CD4-positive, alpha-beta memory T cell (primary cell): ENCODE measurements at regions not wholly inside any gene's neighbourhood (a gene's known extent, or its start where the extent isn't known, plus 50 kb on each side); places are given as distances from the start of the nearest gene placed in this dataset.

Experiments
- CTCF ChIA-PET: fragments of 350-600 bp; sonication (Branson Sonifier 250); formaldehyde crosslinking; loops from one replicate; lab custom pipeline; 2021; ENCODE audit warnings: inconsistent platforms; ENCODE audit not compliant: partially characterized antibody; lab: Charles Lee
- POLR2A ChIA-PET: fragments of 350-600 bp; sonication (Branson Sonifier 250); formaldehyde crosslinking; loops from one replicate; lab custom pipeline; 2021; ENCODE audit not compliant: partially characterized antibody; lab: Charles Lee
- DNase-seq, 5 donors: peaks; one replicate each; pipeline versions ENCODE4 v3.0.0 to v3.0.0-alpha.2; 2020 to 2022; ENCODE audit warnings: mixed read lengths in 1 of 5
- H3K27ac ChIP-seq: one replicate; pipeline ENCODE4 v1.7.0; 2013; ENCODE audit warnings: low read depth, low read length
- H3K27me3 ChIP-seq: 2 replicates; pipeline ENCODE4 v1.7.0; 2013; ENCODE audit warnings: mild to moderate bottlenecking, low read length, moderate library complexity; ENCODE audit not compliant: insufficient read depth
- H3K36me3 ChIP-seq: 2 replicates; pipeline ENCODE4 v1.7.0; 2013; ENCODE audit warnings: mild to moderate bottlenecking, low read length, moderate library complexity; ENCODE audit not compliant: insufficient read depth
- H3K4me1 ChIP-seq: 2 replicates; pipeline ENCODE4 v1.7.0; 2013; ENCODE audit warnings: mild to moderate bottlenecking, low read length, moderate library complexity; ENCODE audit not compliant: insufficient read depth
- H3K4me3 ChIP-seq, 2 donors: one replicate each; pipeline ENCODE4 v1.7.0; 2013; ENCODE audit warnings: low read length in 2 of 2, mild to moderate bottlenecking in 1 of 2
- H3K9me3 ChIP-seq, 2 donors: one replicate each; pipeline ENCODE4 v1.7.0; 2013; ENCODE audit warnings: low read length in 2 of 2, control low read depth in 1 of 2; ENCODE audit not compliant: control insufficient read depth in 1 of 2
- H3K27ac Mint-ChIP-seq, 7 donors: one replicate each; pipeline ENCODE4 v1.8.0; 2020 to 2021; ENCODE audit warnings: mixed read lengths in 7 of 7, mild to moderate bottlenecking in 6 of 7, inconsistent platforms in 3 of 7, moderate library complexity in 3 of 7
- H3K27me3 Mint-ChIP-seq, 2 donors: one replicate each; pipeline ENCODE4 v1.8.0; 2020 to 2021; ENCODE audit warnings: mixed read lengths in 2 of 2
- H3K36me3 Mint-ChIP-seq, 2 donors: one replicate each; pipeline ENCODE4 v1.8.0; 2020 to 2021; ENCODE audit warnings: mixed read lengths in 2 of 2, inconsistent platforms in 1 of 2, mild to moderate bottlenecking in 1 of 2
- H3K4me1 Mint-ChIP-seq, 4 donors: one replicate each; pipeline ENCODE4 v1.8.0; 2020 to 2021; ENCODE audit warnings: mixed read lengths in 4 of 4, mild to moderate bottlenecking in 1 of 4
- H3K4me3 Mint-ChIP-seq, 8 donors: one replicate each; pipeline ENCODE4 v1.8.0; 2020 to 2021; ENCODE audit warnings: mixed read lengths in 8 of 8, mild to moderate bottlenecking in 7 of 8, moderate library complexity in 6 of 8, inconsistent platforms in 3 of 8
- H3K9me3 Mint-ChIP-seq, 8 donors: one replicate each; pipeline ENCODE4 v1.8.0; 2020 to 2021; ENCODE audit warnings: mixed read lengths in 8 of 8, mild to moderate bottlenecking in 5 of 8, inconsistent platforms in 3 of 8, moderate library complexity in 1 of 8
- intact Hi-C: fragments of 100-400 bp; cut with micrococcal nuclease; formaldehyde crosslinking; loops from one replicate; pipeline ENCODE4 v1.15.1; 2023

DNA sequence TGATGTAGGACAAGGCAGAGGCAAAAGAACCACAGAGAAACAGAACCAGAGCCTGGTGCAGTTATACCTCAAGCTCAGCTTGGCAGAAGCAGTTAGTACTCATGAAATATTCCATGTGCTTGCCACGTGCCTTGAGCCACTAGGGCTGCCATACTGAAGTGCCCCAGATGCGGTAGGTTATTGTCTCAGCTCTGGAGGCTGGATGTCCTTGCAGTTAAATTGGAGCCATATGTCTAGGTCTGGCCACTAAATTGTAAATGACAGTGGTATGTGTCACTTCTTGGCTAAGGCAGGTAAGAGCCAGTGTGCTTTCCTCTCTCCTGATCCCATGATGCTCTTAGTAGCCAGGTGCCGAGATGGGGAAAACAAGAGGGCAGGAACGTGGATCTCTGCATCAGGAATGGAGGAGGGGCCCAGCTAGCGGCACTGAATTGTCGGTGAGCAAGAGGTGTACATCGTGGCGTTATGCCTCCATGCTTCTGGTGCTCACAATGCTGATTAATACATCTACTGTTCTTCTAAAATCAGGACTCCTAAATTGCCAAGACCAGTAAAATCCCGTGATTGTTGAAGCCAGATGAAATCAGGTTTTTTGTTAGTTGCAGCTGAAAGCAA lies 73.5 kb downstream of the PSMG1 start:
- no peaks in the 10 kb centered on the region for H3K4me1 ChIP-seq
- no peaks in the 10 kb centered on the region for H3K27me3 ChIP-seq
- no peak for DNase-seq
- intact Hi-C loops: no loop called here
- H3K4me3 ChIP-seq: no peak overlapping the region
- no peak overlapping the region for H3K27ac ChIP-seq
- CTCF ChIA-PET: no interaction called here
- Mint-ChIP-seq H3K27me3 (peaks cover 2 to 12% of the 10 kb centered on the region in 2 donors), H3K27ac (peak overlapping the region in 1 of 7 donors; percentile 13), H3K4me3 (no peak overlapping the region), H3K9me3 (no peaks in the 10 kb centered on the region), H3K4me1 (no peaks in the 10 kb centered on the region), H3K36me3 (no peaks in the 10 kb centered on the region)
- H3K36me3 ChIP-seq: no peaks in the 10 kb centered on the region
- H3K9me3 ChIP-seq: no peaks in the 10 kb centered on the region
- POLR2A ChIA-PET: no interaction called here

- Histone ChIP-seq H3K27me3 (no peaks in the 10 kb centered on the region), H3K9me3 (no peaks in the 10 kb centered on the region), H3K27ac (no peak overlapping the region), H3K4me1 (no peaks in the 10 kb centered on the region), H3K4me3 (no peak overlapping the region), H3K36me3 (no peaks in the 10 kb centered on the region)
- ChIA-PET CTCF (no interaction called here), POLR2A (no interaction called here)
- DNase-seq: no peak
- H3K4me1 Mint-ChIP-seq: no peaks in the 10 kb centered on the region
- H3K27me3 Mint-ChIP-seq: peaks cover 0 to 9% of the 10 kb centered on the region in 2 donors
- H3K9me3 Mint-ChIP-seq: no peaks in the 10 kb centered on the region
- no peaks in the 10 kb centered on the region for H3K36me3 Mint-ChIP-seq
- intact Hi-C loops: no loop called here
- no peak overlapping the region for H3K4me3 Mint-ChIP-seq
- H3K27ac Mint-ChIP-seq: no peak overlapping the region
Observed at GRCh38 chr21:39109163-39109530, 74.1 kb downstream of the PSMG1 start.

DNA sequence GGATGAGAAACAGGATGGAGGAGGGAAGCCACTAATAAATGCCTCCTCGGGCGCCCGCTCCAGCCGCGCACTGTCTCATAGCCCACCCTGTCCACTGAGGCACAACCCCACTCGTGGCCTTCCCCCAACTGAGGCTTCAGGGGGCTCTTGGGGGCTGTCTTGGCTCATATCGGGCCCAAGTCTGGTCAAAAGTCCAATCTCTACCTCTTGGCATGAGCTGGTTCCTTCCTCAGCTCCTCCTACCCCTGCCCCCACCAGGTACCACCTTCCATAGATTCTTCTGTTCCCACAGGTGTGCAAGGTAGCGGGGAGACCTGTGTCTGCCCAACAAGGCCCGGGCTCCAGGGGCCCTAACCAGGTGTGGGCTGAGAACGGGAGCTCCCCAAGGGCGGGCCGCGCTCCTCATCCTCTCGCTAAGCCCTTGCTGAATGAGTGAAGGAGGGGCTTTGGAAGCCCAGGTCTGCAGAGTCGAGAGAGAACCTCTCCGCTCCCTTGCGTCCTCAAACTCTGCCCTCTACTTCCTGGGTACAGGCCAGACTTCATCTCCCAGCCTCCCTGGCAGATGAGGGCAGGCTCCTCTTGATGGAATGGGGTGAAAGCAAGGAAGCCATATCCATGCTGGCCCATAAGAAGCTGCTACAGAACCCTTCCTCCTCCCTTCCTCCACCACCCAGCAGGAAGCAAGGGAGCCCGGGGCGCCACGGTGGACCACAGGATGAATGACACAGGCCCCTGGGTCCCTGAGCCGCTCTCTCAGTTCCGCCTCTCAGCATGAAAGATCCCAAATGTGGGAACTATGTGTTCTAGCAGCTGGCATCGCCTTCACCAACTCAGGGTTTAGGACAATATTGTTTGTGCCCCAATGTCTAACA lies 74.7 kb downstream of the PSMG1 start:
- Histone ChIP-seq H3K4me1 (no peaks in the 10 kb centered on the region), H3K36me3 (no peaks in the 10 kb centered on the region), H3K27ac (no peak overlapping the region), H3K27me3 (no peaks in the 10 kb centered on the region), H3K4me3 (no peak overlapping the region), H3K9me3 (no peaks in the 10 kb centered on the region)
- Mint-ChIP-seq H3K4me3 (no peak overlapping the region), H3K9me3 (no peaks in the 10 kb centered on the region), H3K36me3 (no peaks in the 10 kb centered on the region), H3K4me1 (no peaks in the 10 kb centered on the region), H3K27me3 (peaks cover 0 to 9% of the 10 kb centered on the region in 2 donors), H3K27ac (no peak overlapping the region)
- ChIA-PET CTCF (no interaction called here), POLR2A (no interaction called here)
- intact Hi-C loops: no loop called here
- DNase-seq: no peak

DNA sequence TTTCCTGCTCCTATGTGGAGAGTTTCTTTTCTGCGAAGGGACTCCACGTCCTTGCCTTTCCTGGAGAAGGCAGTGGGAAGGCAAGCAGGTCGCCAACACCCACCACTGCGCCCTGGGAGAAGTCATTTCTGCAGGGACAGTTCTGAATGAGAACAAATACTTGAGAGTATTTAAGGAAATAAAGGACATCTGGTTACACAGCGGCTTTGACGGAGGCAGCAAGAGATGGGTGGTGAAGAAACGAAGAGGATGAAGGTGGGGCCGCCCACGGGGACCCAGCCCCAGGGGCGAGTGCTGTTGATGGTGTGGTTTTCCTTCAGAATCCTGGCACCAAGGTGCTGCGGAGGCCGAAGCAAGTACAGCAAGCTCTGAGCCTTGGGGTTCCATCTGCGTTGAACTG lies 75.5 kb downstream of the PSMG1 start:
- Histone ChIP-seq H3K27ac (no peak overlapping the region), H3K9me3 (no peaks in the 10 kb centered on the region), H3K4me1 (no peaks in the 10 kb centered on the region), H3K27me3 (no peaks in the 10 kb centered on the region), H3K36me3 (no peaks in the 10 kb centered on the region), H3K4me3 (no peak overlapping the region)
- Mint-ChIP-seq H3K4me3 (no peak overlapping the region), H3K4me1 (no peaks in the 10 kb centered on the region), H3K36me3 (no peaks in the 10 kb centered on the region), H3K27me3 (peaks cover 5 to 10% of the 10 kb centered on the region in 2 donors), H3K27ac (no peak overlapping the region), H3K9me3 (no peaks in the 10 kb centered on the region)
- intact Hi-C loops: no loop called here
- POLR2A ChIA-PET: no interaction called here
- CTCF ChIA-PET: no interaction called here
- no peak for DNase-seq

GRCh38 chr21:39106881-39107462 lies 76.3 kb downstream of the PSMG1 start:
- Mint-ChIP-seq H3K27me3 (peaks cover 5 to 10% of the 10 kb centered on the region in 2 donors), H3K27ac (no peak overlapping the region)
- CTCF ChIA-PET: no interaction called here

GRCh38 chr21:39105836-39106235 lies 77.4 kb downstream of the PSMG1 start:
- Mint-ChIP-seq H3K27me3 (peaks cover 5 to 10% of the 10 kb centered on the region in 2 donors), H3K4me1 (no peaks in the 10 kb centered on the region), H3K36me3 (no peaks in the 10 kb centered on the region), H3K27ac (no peak overlapping the region), H3K9me3 (no peaks in the 10 kb centered on the region), H3K4me3 (no peak overlapping the region)
- H3K4me1 ChIP-seq: no peaks in the 10 kb centered on the region
- no peaks in the 10 kb centered on the region for H3K36me3 ChIP-seq
- H3K4me3 ChIP-seq: no peak overlapping the region
- H3K9me3 ChIP-seq: no peaks in the 10 kb centered on the region
- DNase-seq: no peak
- intact Hi-C loops: no loop called here
- ChIA-PET CTCF (no interaction called here), POLR2A (no interaction called here)
- no peak overlapping the region for H3K27ac ChIP-seq
- H3K27me3 ChIP-seq: no peaks in the 10 kb centered on the region

More at GRCh38 chr21:39106881-39107462, 76.3 kb downstream of the PSMG1 start:
- Mint-ChIP-seq H3K4me1 (no peaks in the 10 kb centered on the region), H3K4me3 (no peak overlapping the region), H3K9me3 (no peaks in the 10 kb centered on the region), H3K36me3 (no peaks in the 10 kb centered on the region)
- Histone ChIP-seq H3K36me3 (no peaks in the 10 kb centered on the region), H3K27ac (no peak overlapping the region), H3K27me3 (no peaks in the 10 kb centered on the region), H3K9me3 (no peaks in the 10 kb centered on the region), H3K4me3 (no peak overlapping the region), H3K4me1 (no peaks in the 10 kb centered on the region)
- POLR2A ChIA-PET: interaction anchor here (0.5 kb wide), 1 partner anchor 24 kb away, joined by 3 read pairs; no protein-coding TSS in a partner anchor
- intact Hi-C loops: no loop called here
- DNase-seq: no peak

GRCh38 chr21:39105341-39105765 lies 77.9 kb downstream of the PSMG1 start:
- Histone ChIP-seq H3K4me3 (no peak overlapping the region), H3K27ac (no peak overlapping the region), H3K36me3 (no peaks in the 10 kb centered on the region), H3K27me3 (no peaks in the 10 kb centered on the region), H3K4me1 (no peaks in the 10 kb centered on the region), H3K9me3 (no peaks in the 10 kb centered on the region)
- no peaks in the 10 kb centered on the region for H3K9me3 Mint-ChIP-seq
- H3K27me3 Mint-ChIP-seq: peaks cover 5 to 10% of the 10 kb centered on the region in 2 donors
- POLR2A ChIA-PET: no interaction called here
- no peak overlapping the region for H3K4me3 Mint-ChIP-seq
- H3K4me1 Mint-ChIP-seq: no peaks in the 10 kb centered on the region
- H3K36me3 Mint-ChIP-seq: no peaks in the 10 kb centered on the region
- no peak for DNase-seq
- intact Hi-C loops: no loop called here
- no peak overlapping the region for H3K27ac Mint-ChIP-seq
- CTCF ChIA-PET: no interaction called here
